CD4-positive, alpha-beta memory T cell (primary cell): ENCODE measurements at regions not wholly inside any gene's neighbourhood (a gene's known extent, or its start where the extent isn't known, plus 50 kb on each side); places are given as distances from the start of the nearest gene placed in this dataset.

Source experiments
- CTCF ChIA-PET: fragments of 350-600 bp; sonication (Branson Sonifier 250); formaldehyde crosslinking; loops from one replicate; lab custom pipeline; 2021; ENCODE audit warnings: inconsistent platforms; ENCODE audit not compliant: partially characterized antibody; lab: Charles Lee
- POLR2A ChIA-PET: fragments of 350-600 bp; sonication (Branson Sonifier 250); formaldehyde crosslinking; loops from one replicate; lab custom pipeline; 2021; ENCODE audit not compliant: partially characterized antibody; lab: Charles Lee
- DNase-seq, 5 donors: peaks; one replicate each; pipeline versions ENCODE4 v3.0.0 to v3.0.0-alpha.2; 2020 to 2022; ENCODE audit warnings: mixed read lengths in 1 of 5
- H3K27ac ChIP-seq: one replicate; pipeline ENCODE4 v1.7.0; 2013; ENCODE audit warnings: low read depth, low read length
- H3K27me3 ChIP-seq: 2 replicates; pipeline ENCODE4 v1.7.0; 2013; ENCODE audit warnings: mild to moderate bottlenecking, low read length, moderate library complexity; ENCODE audit not compliant: insufficient read depth
- H3K36me3 ChIP-seq: 2 replicates; pipeline ENCODE4 v1.7.0; 2013; ENCODE audit warnings: mild to moderate bottlenecking, low read length, moderate library complexity; ENCODE audit not compliant: insufficient read depth
- H3K4me1 ChIP-seq: 2 replicates; pipeline ENCODE4 v1.7.0; 2013; ENCODE audit warnings: mild to moderate bottlenecking, low read length, moderate library complexity; ENCODE audit not compliant: insufficient read depth
- H3K4me3 ChIP-seq, 2 donors: one replicate each; pipeline ENCODE4 v1.7.0; 2013; ENCODE audit warnings: low read length in 2 of 2, mild to moderate bottlenecking in 1 of 2
- H3K9me3 ChIP-seq, 2 donors: one replicate each; pipeline ENCODE4 v1.7.0; 2013; ENCODE audit warnings: low read length in 2 of 2, control low read depth in 1 of 2; ENCODE audit not compliant: control insufficient read depth in 1 of 2
- H3K27ac Mint-ChIP-seq, 7 donors: one replicate each; pipeline ENCODE4 v1.8.0; 2020 to 2021; ENCODE audit warnings: mixed read lengths in 7 of 7, mild to moderate bottlenecking in 6 of 7, inconsistent platforms in 3 of 7, moderate library complexity in 3 of 7
- H3K27me3 Mint-ChIP-seq, 2 donors: one replicate each; pipeline ENCODE4 v1.8.0; 2020 to 2021; ENCODE audit warnings: mixed read lengths in 2 of 2
- H3K36me3 Mint-ChIP-seq, 2 donors: one replicate each; pipeline ENCODE4 v1.8.0; 2020 to 2021; ENCODE audit warnings: mixed read lengths in 2 of 2, inconsistent platforms in 1 of 2, mild to moderate bottlenecking in 1 of 2
- H3K4me1 Mint-ChIP-seq, 4 donors: one replicate each; pipeline ENCODE4 v1.8.0; 2020 to 2021; ENCODE audit warnings: mixed read lengths in 4 of 4, mild to moderate bottlenecking in 1 of 4
- H3K4me3 Mint-ChIP-seq, 8 donors: one replicate each; pipeline ENCODE4 v1.8.0; 2020 to 2021; ENCODE audit warnings: mixed read lengths in 8 of 8, mild to moderate bottlenecking in 7 of 8, moderate library complexity in 6 of 8, inconsistent platforms in 3 of 8
- H3K9me3 Mint-ChIP-seq, 8 donors: one replicate each; pipeline ENCODE4 v1.8.0; 2020 to 2021; ENCODE audit warnings: mixed read lengths in 8 of 8, mild to moderate bottlenecking in 5 of 8, inconsistent platforms in 3 of 8, moderate library complexity in 1 of 8
- intact Hi-C: fragments of 100-400 bp; cut with micrococcal nuclease; formaldehyde crosslinking; loops from one replicate; pipeline ENCODE4 v1.15.1; 2023

DNA sequence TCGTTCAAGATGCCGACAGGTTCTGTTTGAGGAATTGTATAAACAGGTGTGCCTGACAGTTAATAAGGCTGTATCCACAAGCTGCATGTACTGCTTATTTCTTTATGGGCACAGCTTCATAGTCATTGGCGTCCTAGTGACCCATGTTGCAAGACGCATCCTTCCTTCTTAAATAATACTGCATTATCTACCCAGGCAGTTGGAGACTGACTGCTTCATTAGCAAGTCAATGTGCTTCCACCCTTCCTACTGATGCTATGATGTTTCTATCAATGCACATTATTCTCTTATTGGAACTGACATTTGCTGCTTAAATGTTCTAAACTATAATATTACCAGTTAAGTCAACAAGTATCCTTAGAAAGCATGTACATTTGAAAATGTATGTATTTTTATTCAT, 950.0 kb upstream of the MIR17HG start:
- Mint-ChIP-seq H3K36me3 (no peaks in the 10 kb centered on the region), H3K27ac (no peak overlapping the region), H3K27me3 (no peaks in the 10 kb centered on the region), H3K4me1 (no peaks in the 10 kb centered on the region), H3K4me3 (no peak overlapping the region), H3K9me3 (peaks cover 2 to 29% (median 5%) of the 10 kb centered on the region in 8 donors)
- ChIA-PET CTCF (no interaction called here), POLR2A (no interaction called here)
- no peak for DNase-seq
- H3K27me3 ChIP-seq: no peaks in the 10 kb centered on the region
- peaks cover 0 to 2% of the 10 kb centered on the region in 2 donors for H3K9me3 ChIP-seq
- no peak overlapping the region for H3K27ac ChIP-seq
- intact Hi-C loops: no loop called here
- no peaks in the 10 kb centered on the region for H3K36me3 ChIP-seq
- no peak overlapping the region for H3K4me3 ChIP-seq
- no peaks in the 10 kb centered on the region for H3K4me1 ChIP-seq

DNA sequence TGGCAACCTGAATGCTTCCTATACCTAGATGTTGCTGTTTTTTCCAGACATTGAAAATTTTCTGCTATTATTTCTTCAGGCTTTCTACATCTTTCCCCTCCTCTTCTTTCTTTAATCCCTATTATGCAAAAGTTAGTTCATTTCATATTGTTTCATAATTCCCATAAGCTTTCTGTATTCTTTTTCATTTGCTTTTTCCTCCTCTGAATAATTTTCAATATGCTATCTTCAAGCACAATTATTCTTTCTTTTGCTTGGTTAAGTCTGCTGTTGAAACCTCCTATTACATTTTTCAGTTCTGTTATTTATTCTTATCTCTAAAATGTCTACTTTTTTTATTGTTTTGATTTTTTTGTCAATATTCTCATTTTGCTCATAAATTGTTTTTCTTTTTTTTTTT, 947.1 kb upstream of the MIR17HG start:
- no peaks in the 10 kb centered on the region for H3K27me3 ChIP-seq
- no peaks in the 10 kb centered on the region for H3K36me3 ChIP-seq
- Mint-ChIP-seq H3K4me3 (no peak overlapping the region), H3K36me3 (no peaks in the 10 kb centered on the region), H3K27ac (no peak overlapping the region), H3K9me3 (peaks cover 2 to 35% (median 10%) of the 10 kb centered on the region in 8 donors), H3K4me1 (no peaks in the 10 kb centered on the region), H3K27me3 (no peaks in the 10 kb centered on the region)
- no peak overlapping the region for H3K27ac ChIP-seq
- no peak overlapping the region for H3K4me3 ChIP-seq
- POLR2A ChIA-PET: no interaction called here
- CTCF ChIA-PET: no interaction called here
- no peak for DNase-seq
- intact Hi-C loops: no loop called here
- H3K9me3 ChIP-seq: peaks cover 0 to 4% of the 10 kb centered on the region in 2 donors
- H3K4me1 ChIP-seq: no peaks in the 10 kb centered on the region

DNA sequence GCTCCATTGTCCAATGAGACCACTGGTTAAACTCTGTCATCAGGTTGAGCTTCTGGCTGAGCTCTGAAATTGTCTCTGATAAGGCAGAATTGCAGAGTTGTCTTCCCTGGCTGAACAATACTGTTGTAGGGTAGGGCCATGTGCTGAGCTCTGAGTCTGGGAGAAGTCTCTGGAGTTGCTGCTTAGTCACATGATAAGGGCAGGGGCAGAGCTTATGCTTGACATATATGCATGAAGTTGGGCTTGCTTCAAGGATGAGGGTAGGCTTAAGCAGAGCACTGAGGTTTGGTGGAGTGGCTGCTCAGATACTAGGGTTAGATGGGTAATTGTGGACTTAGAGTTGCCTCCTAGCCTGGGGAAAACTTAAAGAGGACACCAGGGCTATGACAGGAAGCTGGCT, 946.3 kb upstream of the MIR17HG start:
- POLR2A ChIA-PET: no interaction called here
- H3K36me3 ChIP-seq: no peaks in the 10 kb centered on the region
- no peak for DNase-seq
- H3K4me3 ChIP-seq: no peak overlapping the region
- intact Hi-C loops: no loop called here
- Mint-ChIP-seq H3K4me1 (no peaks in the 10 kb centered on the region), H3K4me3 (no peak overlapping the region), H3K27ac (no peak overlapping the region), H3K27me3 (no peaks in the 10 kb centered on the region), H3K36me3 (no peaks in the 10 kb centered on the region), H3K9me3 (peaks cover 0 to 38% (median 10%) of the 10 kb centered on the region in 8 donors)
- no peaks in the 10 kb centered on the region for H3K27me3 ChIP-seq
- H3K4me1 ChIP-seq: no peaks in the 10 kb centered on the region
- H3K27ac ChIP-seq: no peak overlapping the region
- CTCF ChIA-PET: no interaction called here
- peaks cover 0 to 4% of the 10 kb centered on the region in 2 donors for H3K9me3 ChIP-seq

DNA sequence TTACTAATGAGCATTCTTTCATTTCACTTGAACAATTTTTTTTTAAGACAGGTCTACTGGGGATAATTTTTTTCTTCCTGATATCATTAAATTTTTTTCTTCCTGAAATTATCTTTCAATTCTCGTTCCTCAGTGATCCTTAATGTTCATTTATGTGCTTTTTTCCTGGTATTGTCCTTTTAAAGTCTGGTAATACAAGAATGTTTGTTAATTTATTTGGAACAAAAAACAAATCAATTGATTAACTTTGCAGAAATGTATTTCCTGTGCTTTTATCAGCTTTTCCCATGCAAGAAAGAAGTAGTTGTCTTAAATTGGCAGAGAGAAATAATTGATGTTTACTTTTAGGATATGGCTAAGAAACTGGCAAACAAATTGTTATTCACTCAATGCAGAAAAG, 945.4 kb upstream of the MIR17HG start:
- no peak for DNase-seq
- Mint-ChIP-seq H3K27me3 (no peaks in the 10 kb centered on the region), H3K4me1 (no peaks in the 10 kb centered on the region), H3K27ac (no peak overlapping the region), H3K9me3 (peaks cover 0 to 34% (median 11%) of the 10 kb centered on the region in 8 donors), H3K4me3 (no peak overlapping the region), H3K36me3 (no peaks in the 10 kb centered on the region)
- ChIA-PET POLR2A (no interaction called here), CTCF (no interaction called here)
- H3K36me3 ChIP-seq: no peaks in the 10 kb centered on the region
- H3K27me3 ChIP-seq: no peaks in the 10 kb centered on the region
- H3K4me1 ChIP-seq: no peaks in the 10 kb centered on the region
- no peak overlapping the region for H3K27ac ChIP-seq
- H3K4me3 ChIP-seq: no peak overlapping the region
- intact Hi-C loops: no loop called here
- peaks cover 0 to 4% of the 10 kb centered on the region in 2 donors for H3K9me3 ChIP-seq

DNA sequence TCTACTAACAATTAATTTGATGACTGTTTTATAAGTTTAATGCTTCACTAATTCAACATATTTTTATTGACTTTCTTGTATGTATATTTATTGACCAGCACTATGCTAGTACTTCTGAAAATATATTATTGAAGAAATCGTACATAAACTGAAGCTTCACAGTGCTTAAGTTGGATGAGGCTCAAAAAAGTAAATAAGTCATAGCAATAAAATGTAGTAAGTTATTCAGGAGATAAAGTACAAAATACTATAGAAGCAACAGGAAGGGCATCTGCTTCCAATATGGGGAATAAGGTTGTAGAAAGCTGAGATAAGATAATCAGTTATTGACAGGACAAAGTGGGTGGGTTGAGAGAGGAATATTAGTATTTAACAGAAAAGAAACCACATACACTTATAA, 944.9 kb upstream of the MIR17HG start:
- POLR2A ChIA-PET: no interaction called here
- no peaks in the 10 kb centered on the region for H3K4me1 Mint-ChIP-seq
- no peak for DNase-seq
- no peak overlapping the region for H3K27ac Mint-ChIP-seq
- Histone ChIP-seq H3K27ac (no peak overlapping the region), H3K36me3 (no peaks in the 10 kb centered on the region), H3K4me1 (no peaks in the 10 kb centered on the region), H3K4me3 (no peak overlapping the region), H3K9me3 (peaks cover 0 to 4% of the 10 kb centered on the region in 2 donors), H3K27me3 (no peaks in the 10 kb centered on the region)
- CTCF ChIA-PET: no interaction called here
- H3K27me3 Mint-ChIP-seq: no peaks in the 10 kb centered on the region
- intact Hi-C loops: no loop called here
- no peak overlapping the region for H3K4me3 Mint-ChIP-seq
- H3K36me3 Mint-ChIP-seq: no peaks in the 10 kb centered on the region
- H3K9me3 Mint-ChIP-seq: peaks cover 0 to 33% (median 13%) of the 10 kb centered on the region in 8 donors

DNA sequence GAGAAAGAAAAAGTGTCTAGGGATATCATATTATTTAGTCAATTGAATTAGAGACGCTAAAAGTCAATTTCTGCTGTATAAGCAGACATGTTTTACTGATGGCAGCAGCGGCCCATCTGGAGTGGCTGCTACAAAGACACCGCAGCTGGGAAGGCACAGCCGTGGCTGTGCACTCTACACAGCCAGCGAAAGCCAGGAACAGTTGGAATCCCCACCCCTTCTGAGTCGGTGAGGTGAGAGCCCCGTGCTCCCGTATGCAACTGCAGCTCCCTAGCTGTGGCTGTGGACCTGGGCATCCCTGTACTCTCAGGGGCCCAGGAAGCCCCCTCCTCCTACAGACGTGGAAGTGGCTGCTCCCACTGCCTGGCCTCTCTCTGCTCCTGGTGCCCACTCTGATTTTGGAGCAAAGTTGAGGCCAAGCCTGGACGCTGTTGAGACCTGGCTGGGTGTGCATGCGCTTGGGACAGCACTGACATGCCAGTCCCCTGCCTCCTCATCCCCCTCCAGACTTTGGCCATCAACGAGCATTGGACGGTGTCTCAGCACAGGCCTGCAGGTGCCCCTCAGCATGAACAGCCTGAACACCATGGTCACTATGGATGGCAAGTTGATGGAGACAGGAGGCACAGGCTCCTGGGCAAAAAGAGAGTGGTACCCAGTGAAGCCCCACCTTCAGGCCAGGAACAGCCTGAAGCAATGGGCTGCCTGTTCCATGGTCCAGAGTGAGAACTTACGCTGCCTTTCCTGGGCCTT, 944.0 kb upstream of the MIR17HG start:
- Mint-ChIP-seq H3K9me3 (peaks cover 0 to 33% (median 13%) of the 10 kb centered on the region in 8 donors), H3K27me3 (no peaks in the 10 kb centered on the region), H3K27ac (no peak overlapping the region), H3K4me3 (no peak overlapping the region), H3K4me1 (no peaks in the 10 kb centered on the region), H3K36me3 (no peaks in the 10 kb centered on the region)
- Histone ChIP-seq H3K4me3 (no peak overlapping the region), H3K9me3 (peaks cover 0 to 4% of the 10 kb centered on the region in 2 donors), H3K27me3 (no peaks in the 10 kb centered on the region), H3K27ac (no peak overlapping the region), H3K36me3 (no peaks in the 10 kb centered on the region), H3K4me1 (no peaks in the 10 kb centered on the region)
- POLR2A ChIA-PET: no interaction called here
- intact Hi-C loops: no loop called here
- CTCF ChIA-PET: no interaction called here
- no peak for DNase-seq

DNA sequence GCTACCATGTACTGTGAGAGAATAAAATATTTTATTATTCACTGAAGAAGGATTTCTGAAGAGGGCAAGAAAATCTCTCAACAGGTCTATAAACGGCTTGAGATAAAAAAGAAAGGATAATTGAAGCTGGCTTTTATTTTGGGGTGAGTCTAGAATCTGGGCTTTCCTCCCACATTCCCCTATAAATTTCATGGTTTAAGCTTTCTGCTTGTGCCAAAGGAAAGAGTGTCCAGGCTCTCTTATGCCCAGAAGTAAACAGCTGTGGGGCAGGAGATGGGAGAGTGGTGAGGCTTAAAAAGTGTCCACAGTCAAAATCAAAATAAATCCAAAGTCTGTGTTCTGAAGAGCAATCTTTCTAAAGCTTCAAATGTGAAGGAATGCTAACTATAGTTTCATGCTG, 942.2 kb upstream of the MIR17HG start:
- CTCF ChIA-PET: no interaction called here
- Histone ChIP-seq H3K4me3 (no peak overlapping the region), H3K36me3 (no peaks in the 10 kb centered on the region), H3K27me3 (no peaks in the 10 kb centered on the region), H3K9me3 (peaks cover 0 to 4% of the 10 kb centered on the region in 2 donors), H3K4me1 (no peaks in the 10 kb centered on the region), H3K27ac (no peak overlapping the region)
- Mint-ChIP-seq H3K27me3 (no peaks in the 10 kb centered on the region), H3K4me3 (no peak overlapping the region), H3K9me3 (peaks cover 1 to 29% (median 14%) of the 10 kb centered on the region in 8 donors), H3K4me1 (no peaks in the 10 kb centered on the region), H3K36me3 (no peaks in the 10 kb centered on the region), H3K27ac (no peak overlapping the region)
- POLR2A ChIA-PET: no interaction called here
- no peak for DNase-seq
- intact Hi-C loops: no loop called here
